ENCODE measurements at regions not wholly inside any gene's neighbourhood (a gene's known extent, or its start where the extent isn't known, plus 50 kb on each side); places are given as distances from the start of the nearest gene placed in this dataset.
A peak's percentile ranks its signal among the peaks of the same experiment; 100 is the strongest.

- H3K4me3 ChIP-seq: no peak overlapping the region
- no peaks in the 10 kb centered on the region for H3K27me3 ChIP-seq
- H3K36me3 ChIP-seq: no peaks in the 10 kb centered on the region
- H3K9me3 ChIP-seq: no peaks in the 10 kb centered on the region
- TF ChIP-seq CTCF (IDR thresholded peaks at IDR 0.05) (no peak), POLR2AphosphoS5 (IDR thresholded peaks at IDR 0.05) (no peak), POLR2A (IDR thresholded peaks at IDR 0.05) (no peak), EP300 (IDR thresholded peaks at IDR 0.05) (no peak)
- no peak for DNase-seq
- intact Hi-C loops (cut with DNase I): no loop called here
- no peak overlapping the region for H3K27ac ChIP-seq
- peaks cover 0 to 25% (median 10%) of the 10 kb centered on the region in 4 donors for H3K4me1 ChIP-seq
Measured at GRCh38 chr14:34334329-34334728, 127.7 kb downstream of the SPTSSA start.

GRCh38 chr14:34331728-34332623 is 130.1 kb downstream of the SPTSSA start:
- no peak overlapping the region for H3K4me3 ChIP-seq
- DNase-seq: no peak
- 15 to 51% methylated on average over 9 of the region's 9 CpGs for WGBS, 2 donors
- intact Hi-C loops (cut with DNase I): no loop called here
- H3K9me3 ChIP-seq: no peaks in the 10 kb centered on the region
- peaks cover 0 to 41% (median 22%) of the 10 kb centered on the region in 4 donors for H3K4me1 ChIP-seq
- no peak overlapping the region for H3K27ac ChIP-seq
- H3K36me3 ChIP-seq: no peaks in the 10 kb centered on the region
- no peaks in the 10 kb centered on the region for H3K27me3 ChIP-seq
- no peak for TF ChIP-seq POLR2AphosphoS5 (IDR thresholded peaks at IDR 0.05)
- TF ChIP-seq CTCF (IDR thresholded peaks at IDR 0.05): peak; percentile 15 to 68 (median 48)

- Histone ChIP-seq H3K4me1 (peaks cover 0 to 41% (median 22%) of the 10 kb centered on the region in 4 donors), H3K27ac (no peak overlapping the region), H3K4me3 (no peak overlapping the region), H3K36me3 (no peaks in the 10 kb centered on the region), H3K9me3 (no peaks in the 10 kb centered on the region), H3K27me3 (no peaks in the 10 kb centered on the region)
- DNase-seq: no peak
- 0% methylated on average over 1 of the region's 1 CpG for WGBS, 2 donors
- TF ChIP-seq POLR2AphosphoS5 (IDR thresholded peaks at IDR 0.05) (no peak), EP300 (IDR thresholded peaks at IDR 0.05) (no peak), POLR2A (IDR thresholded peaks at IDR 0.05) (no peak), CTCF (IDR thresholded peaks at IDR 0.05) (no peak)
- intact Hi-C loops (cut with DNase I): no loop called here
Measured at GRCh38 chr14:34330846-34331245, 131.2 kb downstream of the SPTSSA start.

- no peak for DNase-seq
- no peak for TF ChIP-seq EP300 (IDR thresholded peaks at IDR 0.05)
- TF ChIP-seq POLR2AphosphoS5 (IDR thresholded peaks at IDR 0.05): peak in 3 of 4 donors; percentile 26 to 46 (median 39)
- TF ChIP-seq CTCF (IDR thresholded peaks at IDR 0.05): no peak
- TF ChIP-seq POLR2A (IDR thresholded peaks at IDR 0.05): no peak
- intact Hi-C loops (cut with DNase I): loop anchor here (10.0 kb wide), 1 partner anchor 1754 kb away; no protein-coding TSS in a partner anchor
- Histone ChIP-seq H3K27ac (peak overlapping the region in 1 of 4 donors; percentile 12), H3K4me3 (no peak overlapping the region), H3K9me3 (no peaks in the 10 kb centered on the region), H3K27me3 (no peaks in the 10 kb centered on the region), H3K4me1 (peaks cover 0 to 41% (median 24%) of the 10 kb centered on the region in 4 donors), H3K36me3 (no peaks in the 10 kb centered on the region)
- 59 to 62% methylated on average over 1 of the region's 1 CpG for WGBS, 2 donors
Measured at GRCh38 chr14:34329301-34329700, 132.7 kb downstream of the SPTSSA start.
